Left forelimb (tissue), 1 donor: ENCODE measurements at regions not wholly inside any gene's neighbourhood (a gene's known extent, or its start where the extent isn't known, plus 50 kb on each side); places are given as distances from the start of the nearest gene placed in this dataset.
"Not testable (repeated sequence)": the region's sequence is repeated elsewhere in the genome, so short reads cannot be mapped to it uniquely, and the experiment has no call there.

ENCODE experiments used
- DNase-seq: peaks from one replicate; pipeline ENCODE4 v3.0.0-alpha.2; 2018; ENCODE audit warnings: low spot score

DNA sequence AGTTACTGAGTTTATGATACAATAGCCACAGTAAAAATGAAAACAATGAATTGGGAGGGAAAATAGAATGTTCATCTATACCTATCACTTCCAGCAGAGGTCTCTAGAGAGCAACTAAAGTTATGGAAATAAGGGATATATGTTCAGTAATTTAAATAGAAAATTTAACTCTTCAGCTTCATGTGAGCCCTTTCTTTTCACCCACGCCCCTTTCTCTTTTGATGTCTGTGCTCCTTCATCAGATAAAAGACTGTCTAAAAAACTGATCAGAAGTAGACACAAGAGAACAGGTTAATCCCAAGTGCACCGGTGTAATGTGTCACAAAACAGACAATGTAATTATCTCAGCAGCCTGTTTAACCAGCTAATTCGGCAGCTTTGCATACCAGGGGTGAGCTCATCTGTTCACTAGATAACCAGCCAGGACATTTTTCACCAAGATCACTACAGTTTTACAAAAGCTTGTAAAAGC, 238.5 kb upstream of the ERBB4 start:
- no peak for DNase-seq

DNA sequence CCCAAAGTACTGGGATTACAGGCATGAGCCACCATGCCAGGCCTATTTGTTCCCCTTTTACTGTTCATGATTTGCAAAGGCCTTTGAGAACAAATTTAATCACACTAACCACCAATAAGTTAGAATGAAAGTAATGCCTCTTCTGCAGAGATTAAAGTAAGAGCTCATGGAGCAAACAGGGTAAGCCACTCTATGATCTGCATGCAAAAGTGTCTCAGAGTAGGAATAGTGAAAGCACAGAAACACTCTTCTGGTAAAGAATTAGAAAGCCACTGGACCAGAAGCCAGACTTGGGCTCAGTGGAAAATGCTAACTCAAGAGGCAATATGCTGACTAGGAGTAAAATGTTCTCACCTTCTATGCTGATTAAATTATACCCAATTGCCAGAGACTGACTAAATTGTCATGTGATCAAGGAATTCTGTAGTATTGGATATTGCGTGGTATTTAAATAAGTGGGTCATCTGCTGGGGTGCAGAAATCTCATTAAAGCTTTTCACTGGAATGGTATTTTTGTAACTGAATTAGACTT, 235.3 kb upstream of the ERBB4 start:
- no peak for DNase-seq

DNA sequence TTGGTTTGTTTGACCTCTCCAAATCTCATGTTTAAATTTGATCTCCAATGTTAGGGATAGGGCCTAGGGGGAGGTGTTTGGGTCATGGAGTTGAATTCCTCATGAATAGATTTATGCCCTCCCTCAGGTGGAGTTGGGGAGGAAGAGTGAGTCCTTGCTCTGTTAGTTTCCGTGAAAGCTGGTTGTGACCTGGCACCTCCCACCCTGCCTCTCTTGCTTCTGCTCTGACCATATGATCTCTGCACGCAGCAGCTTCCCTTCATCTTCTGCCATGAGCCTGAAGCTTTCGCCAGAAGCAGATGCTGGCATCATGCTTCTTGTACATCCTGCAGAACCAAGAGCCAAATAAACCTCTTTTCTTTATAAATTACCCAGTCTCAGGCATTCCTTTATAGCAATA, 231.6 kb upstream of the ERBB4 start:
- no peak for DNase-seq

DNA sequence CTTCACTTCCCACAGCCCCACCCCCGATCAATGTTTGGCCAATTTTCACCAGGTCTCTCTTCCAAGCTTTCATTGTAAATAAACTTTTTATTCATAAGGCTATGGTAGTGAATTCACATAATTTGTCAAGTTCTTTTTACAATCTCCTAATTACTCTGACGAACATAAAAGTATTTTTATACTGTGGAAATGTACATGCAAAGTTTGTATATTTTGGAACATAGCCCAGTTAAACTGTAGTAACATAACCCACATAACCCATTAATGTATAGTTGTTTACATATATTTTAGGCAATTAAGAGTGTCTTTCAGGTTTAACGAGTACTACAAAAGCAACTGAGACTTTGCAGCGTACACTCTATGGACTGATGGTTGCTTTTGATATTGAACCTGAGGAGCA, 228.3 kb upstream of the ERBB4 start:
- DNase-seq = no peak

DNA sequence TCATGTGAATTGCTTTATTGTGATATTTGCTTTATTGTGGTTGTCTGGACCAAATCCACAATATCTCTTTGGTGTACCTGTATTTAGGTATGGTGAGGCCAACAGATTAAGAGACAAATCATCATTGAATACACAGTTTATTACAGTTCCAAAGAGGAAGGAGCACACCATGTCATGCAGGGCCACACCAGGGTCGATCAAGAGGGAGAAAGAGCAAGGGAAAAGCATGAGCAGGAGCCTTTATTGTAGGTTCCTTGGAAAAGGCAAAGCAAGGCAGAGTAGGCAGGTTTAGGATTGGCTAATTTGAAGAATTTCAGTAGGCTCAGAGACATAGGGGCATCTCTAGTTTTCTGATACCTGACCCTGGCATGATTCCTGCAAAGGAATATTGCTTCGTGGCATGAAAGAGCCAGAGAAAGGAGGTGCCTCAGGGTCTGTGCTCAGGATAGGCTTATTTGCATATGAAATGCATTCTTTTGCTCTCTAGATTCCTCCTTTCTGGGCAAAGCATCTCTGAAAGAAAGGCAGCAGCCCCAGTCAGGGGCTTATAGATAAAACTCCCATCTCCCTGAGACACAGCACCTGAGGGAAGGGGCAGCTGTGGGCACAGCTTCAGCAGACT, 214.2 kb upstream of the ERBB4 start:
- no peak for DNase-seq

DNA sequence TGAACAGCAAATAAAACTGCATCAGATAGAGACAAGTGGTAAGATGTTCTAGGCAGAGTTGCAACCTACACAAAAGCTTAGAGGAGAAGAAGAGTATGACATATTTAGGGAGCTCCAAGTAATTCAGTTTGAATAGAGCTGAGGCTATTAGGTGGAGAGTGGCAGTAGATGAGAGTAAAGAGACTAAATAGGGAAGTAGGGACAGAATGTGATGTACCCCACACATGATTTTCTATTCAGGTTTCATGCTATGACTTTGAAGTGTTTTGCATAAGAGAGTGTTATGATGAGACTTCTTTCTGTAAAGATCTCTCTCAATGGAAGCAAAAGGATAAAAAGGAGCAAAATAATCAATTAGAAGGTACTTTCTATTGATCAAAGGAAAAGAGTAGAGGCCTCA, 206.8 kb upstream of the ERBB4 start:
- DNase-seq = no peak

DNA sequence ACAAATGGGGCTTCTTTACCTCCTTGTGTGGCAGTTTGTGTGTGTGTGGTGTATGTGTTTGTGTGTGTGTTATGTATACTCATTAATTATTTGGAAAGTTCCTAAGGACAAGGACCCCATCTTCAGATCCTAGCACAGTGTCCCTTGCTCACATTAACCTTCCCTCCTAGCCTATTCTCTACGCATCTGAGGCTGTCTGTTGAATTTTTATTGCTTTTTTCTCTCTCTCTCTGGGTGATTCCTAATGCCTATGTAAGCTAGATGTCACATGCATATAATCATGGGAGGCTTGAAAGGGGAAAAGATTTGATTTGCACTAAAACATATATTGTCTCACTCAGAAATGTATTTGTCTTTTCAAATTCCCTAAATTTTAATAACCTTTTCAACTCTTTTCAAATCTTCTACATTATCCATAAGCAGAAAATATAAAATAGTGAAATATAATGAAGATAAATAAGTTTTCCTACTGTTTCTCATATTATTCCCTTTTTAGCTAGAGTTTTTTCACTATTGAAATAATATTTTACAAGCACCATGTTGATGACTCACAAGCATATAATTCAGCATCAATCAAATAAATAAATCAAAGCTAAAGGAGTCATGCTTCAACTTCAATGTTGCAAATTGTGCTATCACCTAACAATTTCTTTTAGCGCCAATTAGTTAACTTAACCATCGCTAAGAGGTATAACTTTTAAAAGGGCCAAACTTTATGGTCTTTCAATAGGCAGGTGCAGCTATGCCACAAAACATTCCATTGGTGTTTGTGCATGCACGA, 199.0 kb upstream of the ERBB4 start:
- DNase-seq = no peak

DNA sequence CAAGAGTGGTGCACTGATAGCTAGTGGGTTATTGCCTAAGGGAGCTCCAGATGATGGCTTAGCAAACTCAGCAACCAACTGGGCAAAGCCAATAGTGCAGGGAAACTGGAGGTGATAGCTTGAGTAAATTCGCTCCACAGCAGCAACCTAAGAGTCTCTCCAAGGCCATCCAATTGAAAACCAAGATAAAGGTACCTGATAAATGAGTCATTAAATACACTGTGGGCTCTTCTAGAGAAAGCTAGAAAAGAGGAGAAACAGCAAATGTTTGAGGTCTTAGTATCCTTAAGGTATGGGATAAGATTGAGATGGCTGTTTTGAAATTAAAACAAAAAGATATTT, 197.8 kb upstream of the ERBB4 start:
- DNase-seq = no peak

DNA sequence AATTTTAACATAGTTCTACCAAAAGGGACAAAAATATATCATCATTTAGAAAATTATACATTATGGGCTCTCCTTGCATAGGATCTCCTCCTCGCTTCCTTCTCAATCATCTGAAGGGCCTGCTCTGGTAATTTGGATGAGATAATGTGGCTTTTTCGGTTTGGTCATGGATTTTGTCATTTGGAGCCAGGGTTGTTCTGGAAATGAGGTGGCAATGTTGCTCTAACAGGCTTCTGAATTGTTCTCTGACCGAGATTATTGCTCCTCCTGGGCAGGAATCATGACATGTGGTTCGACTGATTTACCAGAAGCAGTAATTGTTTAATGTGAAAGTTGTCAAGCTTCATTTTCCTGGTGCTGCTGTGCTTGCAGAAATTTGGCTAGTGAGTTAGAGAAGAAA, 194.7 kb upstream of the ERBB4 start:
- DNase-seq = no peak

DNA sequence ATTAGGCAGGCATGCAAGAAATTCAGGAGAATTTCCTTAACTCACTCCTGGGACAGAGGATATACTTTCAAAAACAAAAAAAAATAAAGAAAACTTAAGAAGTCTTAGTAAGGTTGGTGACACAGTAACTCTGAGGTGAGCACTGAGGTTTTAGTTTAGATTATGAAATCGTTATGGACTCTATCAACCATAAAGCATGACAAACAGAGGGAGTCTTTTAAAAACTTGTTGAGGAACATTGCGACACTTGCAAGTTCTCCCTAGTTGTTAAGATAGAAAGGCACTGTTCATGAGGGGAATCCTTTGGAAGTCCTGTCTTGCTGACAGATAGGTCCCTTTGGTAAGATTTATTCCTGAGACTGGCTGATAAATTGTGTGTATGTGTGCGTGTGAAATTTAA, 194.3 kb upstream of the ERBB4 start:
- no peak for DNase-seq

DNA sequence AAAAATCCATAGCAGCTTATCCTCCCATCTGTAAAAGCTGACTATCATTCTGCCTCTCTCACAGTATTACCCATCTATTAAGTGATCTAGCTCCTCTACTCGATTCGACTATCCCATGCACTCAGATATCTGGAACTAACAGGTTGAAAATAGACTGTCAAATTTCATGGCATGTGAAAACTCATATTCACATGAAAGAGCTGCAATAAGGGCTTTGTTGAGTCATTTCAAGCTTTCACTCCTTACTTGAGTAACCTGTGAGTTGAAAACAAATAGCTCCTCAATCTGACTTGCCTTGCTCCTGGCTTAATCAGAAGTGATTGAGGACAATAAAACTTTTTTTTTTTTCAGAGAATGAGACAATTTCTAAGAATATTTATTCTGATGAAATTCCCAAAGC, 192.4 kb upstream of the ERBB4 start:
- DNase-seq = no peak

DNA sequence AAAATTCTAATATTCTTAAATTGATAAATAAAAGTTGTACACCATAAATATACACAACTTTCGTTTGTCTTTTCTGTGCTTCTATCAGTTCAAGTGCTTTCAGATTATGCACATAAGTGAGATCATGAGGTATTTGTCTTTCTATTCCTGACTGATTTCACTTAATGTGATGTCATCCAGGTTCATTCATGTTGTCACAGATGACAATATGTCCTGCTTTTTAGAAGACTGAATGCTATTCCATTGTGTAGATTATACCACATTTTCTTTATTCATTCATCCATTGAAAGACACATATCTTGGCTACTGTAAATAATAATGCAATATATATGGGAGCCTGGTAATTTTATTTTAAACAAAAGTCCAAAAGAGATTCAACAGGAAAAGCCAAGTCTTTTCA, 190.1 kb upstream of the ERBB4 start:
- no peak for DNase-seq

DNA sequence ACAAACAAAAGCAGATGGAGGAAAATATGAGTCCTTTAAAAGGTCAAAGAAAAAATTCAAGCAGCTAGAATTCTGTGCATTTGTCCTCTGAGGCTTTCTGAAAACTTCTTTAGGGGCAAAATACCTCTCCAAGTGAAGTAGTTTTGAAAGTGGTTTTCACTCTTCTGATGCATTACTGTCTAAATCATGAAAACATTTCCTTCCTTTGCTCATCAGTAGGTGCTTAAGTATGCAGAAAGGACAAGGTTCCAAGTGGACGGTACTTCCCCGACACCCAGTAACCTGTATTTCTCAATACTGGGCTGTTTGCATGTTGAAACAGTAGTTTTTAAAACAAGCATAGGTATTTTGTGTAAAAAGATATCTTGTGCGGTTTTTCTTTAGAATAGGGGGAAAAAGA, 189.1 kb upstream of the ERBB4 start:
- no peak for DNase-seq

DNA sequence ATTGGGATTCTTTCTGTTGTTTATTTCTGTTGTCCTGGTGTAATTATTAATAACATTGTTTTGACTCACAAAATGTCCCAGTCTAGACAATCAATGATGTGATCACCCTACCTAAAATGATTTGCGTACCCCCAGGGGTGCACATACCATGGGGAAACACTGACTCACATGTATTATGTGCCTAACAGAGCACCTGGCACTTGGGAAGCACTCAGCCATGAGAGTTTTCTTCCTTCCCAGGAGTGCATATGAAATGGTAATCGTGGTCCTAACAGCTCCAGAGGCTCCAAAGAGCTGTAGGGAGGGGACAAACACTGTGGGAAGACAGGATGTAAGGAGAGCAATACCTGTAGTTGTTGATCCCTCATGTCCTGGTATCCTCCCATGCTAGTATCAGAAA, 187.8 kb upstream of the ERBB4 start:
- no peak for DNase-seq

DNA sequence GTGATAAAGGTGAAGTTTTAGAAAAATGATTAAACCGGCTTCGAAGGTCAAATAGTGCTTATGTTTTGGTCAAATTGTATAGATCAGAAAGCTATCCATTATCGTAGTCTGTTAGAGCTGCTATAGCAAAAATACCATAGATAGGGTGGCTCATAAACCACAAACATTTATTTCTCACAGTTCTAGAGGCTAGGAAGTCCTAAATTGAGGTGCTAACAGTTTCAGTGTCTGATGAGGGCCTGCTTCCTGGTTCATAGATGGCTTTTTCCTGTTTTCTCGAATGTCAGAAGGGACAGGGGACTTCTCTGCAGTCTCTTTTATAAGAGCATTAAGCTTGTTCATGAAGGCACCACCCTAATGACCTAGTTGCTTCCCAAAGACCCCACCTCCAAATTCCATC, 186.6 kb upstream of the ERBB4 start:
- DNase-seq = no peak

DNA sequence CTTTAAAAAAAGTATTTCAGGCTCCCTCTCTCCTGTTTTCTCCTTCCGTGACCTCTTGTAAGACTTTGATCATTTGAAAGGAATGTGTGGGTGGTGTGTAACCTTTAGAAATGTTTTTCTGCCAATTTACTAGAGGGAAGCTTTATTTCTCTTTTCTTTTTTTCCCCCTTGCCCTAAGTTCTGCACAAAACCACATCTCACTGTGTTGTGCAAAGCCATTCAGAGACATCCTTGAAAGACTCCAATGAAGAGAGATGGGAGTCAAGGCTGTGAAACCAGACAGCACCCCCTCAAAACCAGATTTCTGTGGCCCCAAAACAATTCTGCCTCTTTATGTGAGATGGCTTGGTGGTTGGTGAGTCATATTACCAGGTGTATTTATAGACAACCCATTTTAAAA, 184.6 kb upstream of the ERBB4 start:
- DNase-seq = no peak

DNA sequence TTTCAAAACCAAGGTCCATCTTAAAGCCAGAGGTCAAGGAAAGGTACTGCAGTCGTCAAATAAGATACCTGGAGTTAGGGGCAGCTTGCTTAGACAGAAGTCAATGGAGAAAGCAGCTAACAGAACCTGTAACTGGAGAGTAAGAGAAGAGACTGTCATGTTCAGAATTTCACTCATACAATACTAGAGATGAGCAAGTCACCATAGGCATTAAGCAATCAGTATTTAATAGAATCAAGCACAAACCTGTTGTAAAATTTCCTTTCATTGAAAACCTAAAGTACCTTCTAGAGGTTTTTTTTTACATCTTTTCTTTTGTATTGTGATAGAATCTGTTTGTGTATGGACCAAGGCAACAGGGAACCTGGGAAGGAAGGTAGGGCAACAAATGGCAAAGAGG, 183.4 kb upstream of the ERBB4 start:
- DNase-seq = no peak

DNA sequence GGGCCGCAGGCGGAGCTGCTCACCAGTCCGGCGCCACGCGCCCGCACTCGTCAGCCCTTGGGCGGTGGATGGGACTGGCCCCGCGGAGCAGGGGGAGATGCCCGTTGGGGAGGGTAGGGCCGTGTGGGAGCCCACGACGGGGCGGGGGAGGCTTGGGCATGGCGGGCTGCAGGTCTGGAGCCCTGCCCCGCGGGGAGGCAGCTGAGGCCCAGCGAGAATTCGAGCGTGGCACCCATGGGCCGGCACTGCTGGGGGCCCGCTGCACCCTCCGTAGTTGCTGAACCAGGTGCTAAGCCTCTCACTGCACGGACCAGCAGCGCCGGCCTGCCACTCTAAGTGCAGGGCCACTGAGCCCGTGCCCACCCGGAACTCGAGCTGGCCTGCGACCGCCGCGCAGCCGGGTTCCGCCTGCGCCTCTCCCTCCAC, 182.4 kb upstream of the ERBB4 start:
- DNase-seq = no peak

DNA sequence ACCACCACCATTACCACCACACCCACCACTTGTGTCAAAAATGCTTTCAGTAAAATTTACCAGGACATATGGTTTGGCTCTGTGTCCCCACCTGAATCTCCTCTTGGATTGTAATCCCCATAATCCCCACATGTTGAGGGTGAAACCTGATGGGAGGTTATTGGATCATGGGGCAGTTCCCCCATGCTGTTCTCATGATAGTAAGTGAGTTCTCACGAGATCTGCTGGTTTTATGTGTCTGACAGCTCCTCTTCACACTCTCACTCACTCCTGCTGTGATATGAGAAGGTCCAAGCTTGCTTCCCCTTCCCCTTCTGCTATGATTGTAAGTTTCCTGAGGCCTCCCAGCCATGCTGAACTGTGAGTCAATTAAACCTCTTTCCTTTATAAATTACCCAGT, 176.8 kb upstream of the ERBB4 start:
- not testable (repeated sequence) for DNase-seq

DNA sequence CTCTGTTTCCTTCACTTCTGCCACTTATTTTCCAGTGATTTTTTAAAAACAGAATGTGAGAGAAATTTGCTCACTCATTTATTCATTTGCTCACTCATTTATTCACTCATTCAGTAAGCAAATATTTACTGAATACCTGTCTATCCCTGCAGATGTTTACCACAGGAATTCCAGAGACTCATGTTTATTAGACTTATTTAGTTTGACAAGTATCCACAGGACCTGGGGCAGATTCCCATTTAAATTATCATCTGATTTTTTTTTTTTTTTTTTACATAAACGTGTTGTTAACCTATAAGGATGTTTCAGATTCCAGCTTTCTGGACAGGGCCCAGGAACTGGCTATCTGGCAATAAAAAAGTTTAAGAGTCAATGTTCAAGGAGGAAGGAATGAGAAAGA, 175.1 kb upstream of the ERBB4 start:
- DNase-seq = no peak

DNA sequence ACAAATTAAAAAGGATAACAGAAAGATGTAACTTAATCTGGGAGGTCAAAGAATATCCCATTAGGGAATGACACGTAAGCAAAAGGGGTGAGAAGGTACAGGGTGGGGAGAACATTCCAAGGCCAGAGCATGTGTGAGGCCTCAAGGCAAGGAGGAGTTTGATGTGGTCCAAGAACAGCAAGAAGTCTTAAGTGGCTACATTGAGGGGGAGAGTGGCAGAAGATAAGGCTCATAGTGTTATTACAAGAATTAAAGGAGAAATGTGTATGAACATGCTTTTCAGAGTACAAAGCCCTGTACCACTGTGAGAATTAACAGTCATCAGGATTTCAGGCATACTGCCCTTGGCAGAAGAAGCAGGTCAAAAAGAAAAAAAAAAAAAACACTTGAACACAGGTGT, 174.4 kb upstream of the ERBB4 start:
- DNase-seq = no peak

DNA sequence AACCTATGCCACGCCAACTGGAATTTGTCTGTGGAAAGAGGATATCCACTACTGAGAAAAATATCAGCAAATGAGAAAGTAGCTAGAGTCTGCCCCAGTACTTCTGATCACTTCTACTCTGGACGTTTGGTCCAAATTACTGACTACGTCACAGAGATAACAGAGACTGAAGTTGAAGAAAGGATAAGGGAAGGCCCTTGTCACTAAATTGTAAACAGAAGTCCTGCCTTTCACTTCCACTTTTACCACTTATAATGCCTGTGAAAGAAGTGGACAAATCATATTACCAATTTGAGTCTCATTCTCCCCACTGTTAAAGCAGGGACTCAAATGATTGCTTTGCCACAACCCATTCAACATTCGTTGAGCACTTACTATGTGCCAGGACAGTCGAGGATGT, 173.9 kb upstream of the ERBB4 start:
- no peak for DNase-seq

DNA sequence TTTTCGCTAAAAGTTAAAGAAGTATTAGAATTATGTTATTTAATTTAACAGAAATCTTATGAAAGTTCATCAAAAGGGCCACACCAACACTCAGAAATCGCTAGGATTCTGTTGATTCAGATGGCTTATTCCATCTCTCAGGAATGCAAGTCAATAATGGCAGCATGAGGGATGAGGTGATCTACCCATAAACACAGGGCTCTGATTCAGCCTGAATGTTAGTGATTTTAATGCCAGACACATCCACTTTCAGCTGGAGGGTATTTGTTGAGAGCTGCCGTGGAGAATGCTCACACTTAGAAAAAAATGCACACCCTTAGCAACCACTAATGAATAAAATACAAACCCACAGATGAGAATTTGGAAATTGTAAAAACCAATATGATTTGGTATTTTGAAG, 173.3 kb upstream of the ERBB4 start:
- DNase-seq = no peak

DNA sequence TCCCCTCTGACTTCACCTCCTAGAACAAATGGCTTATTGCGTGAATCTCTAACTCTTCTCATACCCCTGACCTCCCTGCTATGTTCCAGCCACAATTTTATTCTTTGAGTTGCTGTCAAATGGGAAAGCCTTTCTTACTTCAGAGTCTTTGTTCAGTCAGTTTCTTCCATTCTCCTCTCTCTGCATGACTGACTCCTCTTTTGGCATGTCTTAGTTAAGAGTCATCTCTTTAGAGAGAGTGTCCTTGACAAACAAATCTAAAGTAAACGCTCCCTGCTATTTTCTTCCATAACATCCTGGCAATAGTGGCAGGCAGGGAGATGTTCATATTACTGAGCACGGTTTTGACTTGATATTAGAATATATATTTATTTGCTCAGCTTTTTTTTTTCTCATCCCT, 170.7 kb upstream of the ERBB4 start:
- no peak for DNase-seq
